Aorta (tissue), 5 donors: ENCODE measurements at regions not wholly inside any gene's neighbourhood (a gene's known extent, or its start where the extent isn't known, plus 50 kb on each side); places are given as distances from the start of the nearest gene placed in this dataset.

Experiments
- ATAC-seq: fragments of 200-7000 bp; cut with Tn5 transposase; one replicate; pipeline ENCODE4 v1.9.1; 2022; ENCODE audit warnings: moderate library complexity; ENCODE audit not compliant: low FRiP score
- DNase-seq, 2 donors: peaks; one replicate each; pipeline ENCODE4 v3.0.0-alpha.2; 2020
- H3K27ac ChIP-seq, 2 donors: one replicate each; pipeline ENCODE4 v1.5.1; 2013; ENCODE audit warnings: low read length in 2 of 2, mild to moderate bottlenecking in 2 of 2, moderate library complexity in 2 of 2, control low read depth in 1 of 2, inconsistent platforms in 1 of 2, low read depth in 1 of 2
- H3K27me3 ChIP-seq, 2 donors: one replicate each; pipeline ENCODE4 v1.6.1; 2013; ENCODE audit warnings: control low read depth in 1 of 2, low read length in 1 of 2, mild to moderate bottlenecking in 1 of 2, moderate library complexity in 1 of 2; ENCODE audit not compliant: insufficient read depth in 2 of 2, control insufficient read depth in 1 of 2
- H3K36me3 ChIP-seq, 2 donors: one replicate each; pipeline ENCODE4 v1.6.1; 2013; ENCODE audit warnings: control low read depth in 1 of 2, low read length in 1 of 2, mild to moderate bottlenecking in 1 of 2; ENCODE audit not compliant: insufficient read depth in 2 of 2, control insufficient read depth in 1 of 2
- H3K4me1 ChIP-seq, 2 donors: one replicate each; pipeline ENCODE4 v1.6.1; 2013; ENCODE audit warnings: low read length in 2 of 2, control low read depth in 1 of 2, mild to moderate bottlenecking in 1 of 2, moderate library complexity in 1 of 2; ENCODE audit not compliant: insufficient read depth in 2 of 2, control insufficient read depth in 1 of 2
- H3K4me3 ChIP-seq, 2 donors: one replicate each; pipeline ENCODE4 v1.5.1; 2013; ENCODE audit warnings: low read length in 2 of 2, control low read depth in 1 of 2, mild to moderate bottlenecking in 1 of 2
- H3K9me3 ChIP-seq: one replicate; pipeline ENCODE4 v1.6.1; 2013; ENCODE audit warnings: mild to moderate bottlenecking, low read length; ENCODE audit not compliant: control insufficient read depth
- WGBS, 2 donors: extraction: QIAGEN DNeasy Blood & Tissue Kit; methylation state at CpG; one replicate each; pipeline ENCODE4 v1.1.7; 2013; 5-methylcytosine and 5-hydroxymethylcytosine counted together
- intact Hi-C, 2 donors: fragments of 100-400 bp; cut with DNase I; formaldehyde crosslinking; loops; one replicate each; pipeline versions ENCODE4 v1.14.2 to v1.15.0; 2022
- donor health status: healthy with polysubstance abuse.
- donor health status: Bipolar disorder and iron deficiency.
- donor health status: DM: no; HTN: no; CAD: no.
- donor health status: DM: no; HTN: no; CAD: no.
- donor health status: DM: yes; HTN: yes; CAD: no.

DNA sequence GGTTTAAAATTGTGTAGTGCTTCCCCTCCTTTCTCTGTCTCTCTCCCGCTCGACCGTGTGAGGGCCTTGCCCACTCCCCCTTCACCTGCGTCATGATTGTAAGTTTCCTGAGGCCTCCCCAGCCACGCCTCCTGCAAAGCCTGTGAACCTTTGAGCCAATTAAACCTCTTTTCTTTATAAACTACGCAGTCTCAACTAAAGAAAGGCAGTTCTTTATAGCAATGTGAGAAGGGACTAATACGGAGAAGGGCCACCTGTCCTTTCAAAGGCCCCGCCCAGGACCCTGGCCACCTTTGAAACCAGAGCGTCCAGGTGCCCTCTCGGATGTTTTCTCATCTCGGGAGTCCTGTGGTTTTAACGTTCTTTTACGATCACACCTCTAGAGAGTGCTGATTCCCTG is 741.5 kb downstream of the BRD1 start:
- Histone ChIP-seq H3K27me3 (no peaks in the 10 kb centered on the region), H3K9me3 (no peaks in the 10 kb centered on the region), H3K4me3 (no peak overlapping the region), H3K4me1 (no peaks in the 10 kb centered on the region), H3K36me3 (no peaks in the 10 kb centered on the region), H3K27ac (no peak overlapping the region)
- DNase-seq (no peak), ATAC-seq (no peak)
- intact Hi-C loops: no loop called here
- 88 to 89% methylated on average over 13 of the region's 13 CpGs for WGBS, 2 donors

DNA sequence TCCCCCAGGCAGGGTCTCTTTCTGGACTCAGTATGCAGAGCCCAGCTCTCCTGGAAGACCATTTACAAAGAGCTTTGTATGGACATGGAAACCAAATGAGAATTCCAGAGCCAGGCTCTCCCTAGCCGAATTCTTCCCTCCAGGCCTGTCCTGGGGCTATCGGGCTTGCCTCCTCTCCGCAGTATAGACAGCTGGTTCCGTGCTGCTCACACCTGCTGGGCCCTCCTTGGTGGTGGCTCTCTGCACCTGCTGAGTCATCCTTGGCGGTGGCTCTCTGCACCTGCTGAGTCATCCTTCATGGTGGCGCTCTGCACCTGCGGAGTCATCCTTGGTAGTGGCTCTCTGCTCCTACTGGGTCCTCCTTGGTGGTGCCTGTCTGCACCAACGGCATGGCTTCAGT is 743.5 kb downstream of the BRD1 start:
- Histone ChIP-seq H3K4me1 (no peaks in the 10 kb centered on the region), H3K27ac (no peak overlapping the region), H3K9me3 (no peaks in the 10 kb centered on the region), H3K36me3 (no peaks in the 10 kb centered on the region), H3K4me3 (no peak overlapping the region), H3K27me3 (no peaks in the 10 kb centered on the region)
- DNase-seq (no peak), ATAC-seq (no peak)
- intact Hi-C loops: no loop called here
- WGBS, 2 donors: 93% methylated on average over 8 of the region's 8 CpGs

DNA sequence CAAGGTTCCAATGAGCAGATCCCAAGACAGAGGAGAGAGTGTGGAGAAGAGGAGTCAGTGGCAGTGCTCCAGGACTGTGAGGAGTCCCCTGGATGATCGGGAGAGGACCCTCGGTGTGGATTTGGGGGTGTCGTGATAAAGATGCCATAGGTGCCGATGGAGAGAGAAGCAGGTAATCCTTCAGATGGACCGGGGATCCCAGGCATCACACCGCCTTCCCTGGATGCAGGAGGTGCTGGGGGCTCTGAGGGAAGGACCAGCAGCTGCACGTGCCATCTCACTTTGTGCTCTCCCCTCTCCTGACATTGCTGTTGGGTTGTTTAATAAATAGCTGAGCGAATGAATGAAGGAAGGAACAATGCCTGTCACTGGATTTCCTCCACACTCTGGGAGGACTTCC is 744.1 kb downstream of the BRD1 start:
- intact Hi-C loops: no loop called here

DNA sequence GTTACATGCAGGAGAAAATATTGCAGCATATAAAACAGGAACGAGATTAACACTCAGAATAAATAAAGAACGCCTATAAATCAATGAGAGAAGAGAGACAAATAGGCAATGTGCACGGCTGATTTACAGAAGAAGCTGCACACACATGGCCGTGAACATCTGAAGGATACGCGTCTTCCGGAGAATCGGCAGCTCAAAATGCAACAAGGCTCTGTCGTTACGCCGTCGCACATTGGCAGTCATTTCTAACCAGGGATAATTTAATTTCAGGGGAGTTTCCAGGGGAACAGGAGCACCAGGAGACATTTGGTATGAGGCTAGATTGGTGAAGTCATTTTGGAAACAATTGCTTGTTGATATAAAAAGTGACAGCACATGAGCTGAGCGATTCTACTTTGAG is 745.2 kb downstream of the BRD1 start:
- H3K9me3 ChIP-seq: no peaks in the 10 kb centered on the region
- H3K4me1 ChIP-seq: no peaks in the 10 kb centered on the region
- ATAC-seq: no peak
- DNase-seq: no peak
- no peaks in the 10 kb centered on the region for H3K36me3 ChIP-seq
- intact Hi-C loops: no loop called here
- H3K4me3 ChIP-seq: no peak overlapping the region
- no peaks in the 10 kb centered on the region for H3K27me3 ChIP-seq
- WGBS, 2 donors: 87 to 90% methylated on average over 13 of the region's 13 CpGs
- H3K27ac ChIP-seq: no peak overlapping the region

More for the DNA sequence above, 744.1 kb downstream of the BRD1 start:
- ATAC-seq: no peak
- Histone ChIP-seq H3K4me1 (no peaks in the 10 kb centered on the region), H3K4me3 (no peak overlapping the region), H3K36me3 (no peaks in the 10 kb centered on the region), H3K27me3 (no peaks in the 10 kb centered on the region), H3K27ac (no peak overlapping the region), H3K9me3 (no peaks in the 10 kb centered on the region)
- DNase-seq: no peak
- WGBS, 2 donors: 93 to 96% methylated on average over 8 of the region's 8 CpGs

DNA sequence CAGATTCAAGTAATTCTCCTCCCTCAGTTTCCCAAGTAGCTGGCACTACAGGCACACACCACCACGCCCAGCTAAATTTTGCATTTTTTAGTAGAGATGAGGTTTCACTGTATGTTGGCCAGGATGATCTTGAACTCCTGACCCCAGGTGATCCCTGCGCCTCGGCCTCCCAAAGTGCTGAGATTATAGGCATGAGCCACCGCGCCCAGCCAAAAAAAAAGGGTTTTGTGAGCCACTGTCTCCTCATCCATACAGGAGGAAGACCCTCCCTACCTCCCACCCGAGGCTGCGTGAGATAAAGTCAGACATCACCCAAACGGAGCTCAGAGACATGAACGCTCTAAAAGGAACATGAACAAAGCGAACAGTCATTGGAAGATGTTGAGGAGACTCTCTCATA is 745.7 kb downstream of the BRD1 start:
- no peaks in the 10 kb centered on the region for H3K36me3 ChIP-seq
- H3K27me3 ChIP-seq: no peaks in the 10 kb centered on the region
- DNase-seq (no peak), ATAC-seq (no peak)
- no peak overlapping the region for H3K27ac ChIP-seq
- no peak overlapping the region for H3K4me3 ChIP-seq
- no peaks in the 10 kb centered on the region for H3K9me3 ChIP-seq
- 83% methylated on average over 10 of the region's 10 CpGs for WGBS, 2 donors
- intact Hi-C loops: no loop called here
- no peaks in the 10 kb centered on the region for H3K4me1 ChIP-seq

DNA sequence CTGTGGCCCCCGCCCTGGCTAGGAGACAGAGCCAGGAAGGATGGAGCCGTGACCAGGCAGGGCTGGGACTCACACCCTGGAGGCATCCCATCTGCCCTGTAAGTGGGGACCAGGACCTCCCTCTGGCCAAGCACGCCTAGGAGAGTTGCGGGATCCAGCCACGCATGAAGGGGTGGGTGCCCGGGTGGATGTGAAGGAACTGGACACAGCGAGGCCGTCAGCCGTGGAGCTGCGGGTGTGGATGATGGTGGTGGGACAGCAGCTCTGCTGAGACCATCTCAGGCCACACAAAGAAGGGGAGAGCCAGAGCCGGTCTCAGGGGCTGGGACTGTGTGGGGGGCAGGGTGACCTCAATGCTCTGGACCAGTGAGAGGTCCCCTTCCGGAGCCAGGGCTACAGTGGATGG is 746.4 kb downstream of the BRD1 start:
- H3K4me3 ChIP-seq: no peak overlapping the region
- ATAC-seq (peak; percentile 40), DNase-seq (peak in 1 of 2 donors; percentile 66)
- H3K4me1 ChIP-seq: no peaks in the 10 kb centered on the region
- WGBS, 2 donors: 94 to 98% methylated on average over 12 of the region's 12 CpGs
- intact Hi-C loops: no loop called here
- no peaks in the 10 kb centered on the region for H3K36me3 ChIP-seq
- H3K27ac ChIP-seq: no peak overlapping the region
- no peaks in the 10 kb centered on the region for H3K27me3 ChIP-seq
- H3K9me3 ChIP-seq: no peaks in the 10 kb centered on the region

DNA sequence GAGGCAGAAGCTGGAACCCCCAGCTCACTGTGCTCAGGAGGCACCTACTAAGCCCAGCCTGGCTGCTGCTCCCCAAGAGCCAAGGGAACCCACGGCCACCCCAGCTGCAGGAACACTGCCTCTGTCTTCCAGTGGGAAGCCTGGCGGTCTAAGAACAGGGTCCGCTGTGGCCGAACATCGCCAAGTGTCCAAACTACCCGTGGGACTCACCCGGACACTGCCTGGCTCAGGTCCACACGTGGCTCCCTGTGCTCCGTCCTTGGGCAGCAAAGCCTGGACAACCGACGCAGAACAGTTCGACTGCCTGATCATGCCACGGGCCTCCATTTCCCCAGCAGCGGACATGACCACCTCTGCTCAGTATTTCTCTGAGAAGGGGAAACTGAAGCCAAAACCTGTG is 747.0 kb downstream of the BRD1 start:
- WGBS, 2 donors: 88% methylated on average over 14 of the region's 14 CpGs
- intact Hi-C loops: no loop called here
- no peaks in the 10 kb centered on the region for H3K4me1 ChIP-seq
- no peaks in the 10 kb centered on the region for H3K27me3 ChIP-seq
- DNase-seq (peak in 1 of 2 donors; percentile 62), ATAC-seq (no peak)
- H3K36me3 ChIP-seq: no peaks in the 10 kb centered on the region
- H3K27ac ChIP-seq: no peak overlapping the region
- H3K4me3 ChIP-seq: no peak overlapping the region
- no peaks in the 10 kb centered on the region for H3K9me3 ChIP-seq

DNA sequence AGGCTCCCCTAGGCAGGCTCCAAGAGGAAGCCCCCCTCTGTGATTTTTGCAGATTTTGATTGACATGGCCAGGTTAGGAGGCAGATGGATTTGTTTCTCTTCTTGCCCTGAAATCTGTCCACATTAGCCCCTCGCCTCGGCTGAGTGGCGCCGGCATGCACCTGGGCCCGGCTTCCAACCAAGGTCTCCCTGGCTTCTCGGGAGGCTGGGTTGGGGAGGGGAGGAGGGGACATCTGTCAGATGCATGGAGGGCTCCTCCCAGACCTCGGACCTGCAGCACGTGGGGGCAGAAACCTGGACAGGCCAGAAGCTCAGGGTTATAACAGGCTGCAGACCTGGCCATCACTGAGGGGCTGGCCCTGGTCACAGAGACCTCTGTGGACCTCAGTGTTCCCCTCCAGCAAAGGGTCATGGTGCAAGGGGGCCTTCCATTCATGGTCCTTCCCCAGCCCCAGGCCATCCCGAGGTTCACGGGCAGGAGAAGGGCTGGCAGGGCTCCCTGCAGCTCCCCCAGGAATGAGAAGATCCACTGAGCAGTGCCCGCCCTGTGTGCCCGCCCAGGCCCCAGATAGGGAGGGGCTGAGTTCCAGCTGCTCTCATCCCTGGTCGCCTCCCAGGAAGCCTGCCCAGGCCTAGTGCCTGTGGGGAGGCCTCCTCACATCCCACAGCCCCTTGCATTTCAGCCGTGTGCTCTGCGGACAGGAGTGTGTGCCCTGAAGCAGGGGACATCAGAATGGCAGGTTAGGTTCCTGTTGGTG is 747.8 kb downstream of the BRD1 start:
- WGBS, 2 donors: 93 to 95% methylated on average over 15 of the region's 15 CpGs
- Histone ChIP-seq H3K36me3 (no peaks in the 10 kb centered on the region), H3K27me3 (no peaks in the 10 kb centered on the region), H3K27ac (no peak overlapping the region), H3K4me1 (no peaks in the 10 kb centered on the region), H3K4me3 (no peak overlapping the region), H3K9me3 (no peaks in the 10 kb centered on the region)
- intact Hi-C loops: no loop called here
- DNase-seq: peak in 1 of 2 donors; percentile 69
- ATAC-seq: no peak

DNA sequence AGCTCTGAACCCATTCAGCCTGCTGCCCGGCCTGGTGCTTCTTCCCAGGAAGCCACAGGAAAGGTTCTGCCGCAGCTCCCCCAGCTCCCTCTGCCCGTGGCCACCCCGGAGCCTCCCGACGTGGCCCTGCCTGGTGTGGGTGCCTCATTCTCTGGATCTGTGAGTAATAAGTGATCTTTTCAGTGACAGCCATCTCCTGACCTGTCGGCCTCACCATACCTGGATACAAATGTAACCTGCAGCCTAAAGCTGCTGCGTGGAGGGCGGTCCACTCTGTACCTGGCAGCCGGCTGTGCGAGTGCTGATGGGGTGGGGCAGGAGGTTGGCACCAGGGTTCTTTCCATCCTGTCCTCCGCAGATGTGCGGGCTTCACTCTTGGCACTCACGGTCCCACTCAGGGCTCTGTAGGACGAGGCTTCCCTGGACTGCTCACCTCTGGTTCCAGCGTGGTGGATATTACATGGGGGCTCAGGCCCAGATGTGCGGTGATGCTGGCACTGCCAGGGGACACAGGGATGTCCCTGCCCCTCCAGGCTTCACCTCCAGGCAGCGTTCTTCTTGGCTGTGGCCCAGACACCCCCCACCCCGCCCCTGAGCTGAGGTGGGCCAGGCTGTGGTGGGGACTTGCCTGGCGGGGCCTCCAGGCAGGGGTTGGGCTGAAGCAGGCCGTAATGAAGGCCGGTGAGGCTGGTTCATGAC is 748.5 kb downstream of the BRD1 start:
- Histone ChIP-seq H3K9me3 (no peaks in the 10 kb centered on the region), H3K4me3 (no peak overlapping the region), H3K27me3 (no peaks in the 10 kb centered on the region), H3K4me1 (no peaks in the 10 kb centered on the region), H3K27ac (no peak overlapping the region), H3K36me3 (no peaks in the 10 kb centered on the region)
- peak in 1 of 2 donors; percentile 44 for DNase-seq
- intact Hi-C loops: no loop called here
- WGBS, 2 donors: 94% methylated on average over 22 of the region's 22 CpGs
- no peak for ATAC-seq
